A673 (cell line): ENCODE measurements at regions not wholly inside any gene's neighbourhood (a gene's known extent, or its start where the extent isn't known, plus 50 kb on each side); places are given as distances from the start of the nearest gene placed in this dataset.
A peak's percentile ranks its signal among the peaks of the same experiment; 100 is the strongest.

Experiments
- BruUV-seq: library from RNA; stranded (reverse); fragments of 400-500 nt; replicated peaks from 2 replicates; lab custom pipeline; 2021; lab: Mats Ljungman, UMichigan
- CTCF ChIA-PET: fragments of 300-600 bp; sonication (Branson Sonifier 250); formaldehyde crosslinking; loops from one replicate; lab custom pipeline; 2022; ENCODE audit warnings: antibody characterized with exemption; lab: Charles Lee
- POLR2A ChIA-PET: fragments of 300-600 bp; sonication (Branson Sonifier 250); formaldehyde crosslinking; loops from one replicate; lab custom pipeline; 2022; ENCODE audit warnings: antibody characterized with exemption; ENCODE audit not compliant: low non-redundant PET; lab: Charles Lee
- DNase-seq: peaks from one replicate; pipeline ENCODE4 v3.0.0-alpha.2; 2015; ENCODE audit warnings: low spot score
- H3K27ac ChIP-seq: fragments of 200-600 bp; sonication (generic); 2 replicates; pipeline ENCODE4 v1.5.1; 2016; ENCODE audit warnings: mixed run types, low read depth, mild to moderate bottlenecking, mixed read lengths, antibody characterized with exemption, low read length; ENCODE audit not compliant: poor library complexity, severe bottlenecking
- H3K27me3 ChIP-seq: fragments of 200-600 bp; sonication (generic); replicated peaks from 2 replicates; pipeline ENCODE4 v1.6.1; 2017; ENCODE audit warnings: mixed run types, low read depth, mild to moderate bottlenecking, mixed read lengths, antibody characterized with exemption, low read length; ENCODE audit not compliant: insufficient read depth, poor library complexity
- H3K36me3 ChIP-seq: fragments of 200-600 bp; sonication (generic); 2 replicates; pipeline ENCODE4 v1.6.1; 2016; ENCODE audit warnings: mixed run types, mild to moderate bottlenecking, mixed read lengths, antibody characterized with exemption, low read length; ENCODE audit not compliant: insufficient read depth, poor library complexity, severe bottlenecking
- H3K4me1 ChIP-seq: fragments of 200-600 bp; sonication (generic); 2 replicates; pipeline ENCODE4 v1.6.1; 2017; ENCODE audit warnings: mixed run types, mild to moderate bottlenecking, mixed read lengths, antibody characterized with exemption, low read length; ENCODE audit not compliant: insufficient read depth, poor library complexity, severe bottlenecking
- H3K4me3 ChIP-seq: fragments of 200-600 bp; sonication (generic); 2 replicates; pipeline ENCODE4 v1.5.1; 2016; ENCODE audit warnings: low read depth, mixed run types, mild to moderate bottlenecking, mixed read lengths, low read length; ENCODE audit not compliant: poor library complexity, severe bottlenecking
- H3K9me3 ChIP-seq: fragments of 200-600 bp; sonication (generic); 2 replicates; pipeline ENCODE4 v1.6.1; 2016; ENCODE audit warnings: mixed run types, low read depth, mild to moderate bottlenecking, mixed read lengths, antibody characterized with exemption, low read length; ENCODE audit not compliant: poor library complexity, severe bottlenecking
- CTCF ChIP-seq: fragments of 300-800, 200-600 bp; sonication (generic); conservative IDR thresholded peaks from 2 replicates; pipeline ENCODE4 v1.5.1; 2017; ENCODE audit warnings: low read depth, mild to moderate bottlenecking, antibody characterized with exemption, low read length, moderate library complexity, mixed read lengths
- EZH2 ChIP-seq: fragments of 200-600 bp; sonication (generic); IDR thresholded peaks from 2 replicates; pipeline ENCODE4 v1.6.1; 2017; ENCODE audit warnings: borderline replicate concordance, low read depth, mild to moderate bottlenecking, mixed read lengths, antibody characterized with exemption, low read length; ENCODE audit not compliant: poor library complexity, severe bottlenecking
- intact Hi-C: fragments of 100-400 bp; cut with micrococcal nuclease; formaldehyde crosslinking; loops from one replicate; pipeline ENCODE4 v1.10.0; 2022; ENCODE audit not compliant: unreplicated experiment

- Histone ChIP-seq H3K4me3 (no peak overlapping the region), H3K27me3 (peaks cover 5% of the 10 kb centered on the region), H3K4me1 (no peaks in the 10 kb centered on the region), H3K9me3 (no peaks in the 10 kb centered on the region), H3K36me3 (no peaks in the 10 kb centered on the region), H3K27ac (no peak overlapping the region)
- intact Hi-C loops: no loop called here
- TF ChIP-seq EZH2: no peak
- TF ChIP-seq CTCF: no peak
- POLR2A ChIA-PET: no interaction called here
- BruUV-seq: no TSS peak
- DNase-seq: no peak
- CTCF ChIA-PET: no interaction called here
Observed at GRCh38 chr13:102940143-102940542, 94.3 kb downstream of the ERCC5 start.

GRCh38 chr13:102935896-102936321 is 90.1 kb downstream of the ERCC5 start:
- POLR2A ChIA-PET: no interaction called here
- Histone ChIP-seq H3K9me3 (no peaks in the 10 kb centered on the region), H3K36me3 (no peaks in the 10 kb centered on the region), H3K27ac (no peak overlapping the region), H3K4me3 (no peak overlapping the region), H3K4me1 (no peaks in the 10 kb centered on the region), H3K27me3 (no peaks in the 10 kb centered on the region)
- DNase-seq: peak; percentile 33
- intact Hi-C loops: no loop called here
- no peak for TF ChIP-seq CTCF
- no peak for TF ChIP-seq EZH2
- no TSS peak for BruUV-seq
- CTCF ChIA-PET: no interaction called here

GRCh38 chr13:102933523-102933922 is 87.7 kb downstream of the ERCC5 start:
- Histone ChIP-seq H3K4me3 (no peak overlapping the region), H3K4me1 (no peaks in the 10 kb centered on the region), H3K36me3 (no peaks in the 10 kb centered on the region), H3K27me3 (no peaks in the 10 kb centered on the region), H3K27ac (no peak overlapping the region), H3K9me3 (no peaks in the 10 kb centered on the region)
- POLR2A ChIA-PET: no interaction called here
- no peak for DNase-seq
- CTCF ChIA-PET: interaction anchor here (0.6 kb wide), 1 partner anchor 759 kb away, joined by 6 read pairs; no protein-coding TSS in a partner anchor
- intact Hi-C loops: no loop called here
- BruUV-seq: no TSS peak
- TF ChIP-seq EZH2: no peak
- TF ChIP-seq CTCF: no peak
